Stimulated activated CD4-positive, alpha-beta T cell treated with anti-CD3 and anti-CD28 coated beads, Interleukin-1b, Interleukin-23, amount 100 ng/mL, for 4 hours (primary cell): ENCODE measurements at regions not wholly inside any gene's neighbourhood (a gene's known extent, or its start where the extent isn't known, plus 50 kb on each side); places are given as distances from the start of the nearest gene placed in this dataset.

Experiments used
- DNase-seq, 2 donors: peaks; one replicate each; pipeline ENCODE4 v3.0.0-alpha.2; 2020; ENCODE audit warnings: low read depth in 2 of 2

DNA sequence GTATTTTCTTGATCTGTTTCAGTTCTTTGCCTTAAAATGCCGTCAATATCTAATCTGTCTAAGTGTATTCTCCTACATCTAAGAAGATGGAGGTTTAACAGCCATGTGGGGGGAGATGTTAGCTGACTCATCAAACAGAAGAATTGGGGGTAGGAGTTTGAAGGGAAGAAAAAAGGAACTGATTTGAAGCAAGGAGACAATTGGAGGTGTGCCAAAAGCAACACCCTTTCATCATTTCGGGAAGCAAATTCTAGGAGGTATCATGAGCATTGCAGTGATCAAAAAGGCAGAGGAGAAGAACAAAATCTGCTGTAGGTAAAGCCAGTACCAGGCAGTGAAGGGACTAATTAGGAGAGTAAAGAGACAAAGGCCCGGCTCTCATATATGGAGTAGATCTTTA, 337.3 kb upstream of the TBC1D5 start:
- no peak for DNase-seq

DNA sequence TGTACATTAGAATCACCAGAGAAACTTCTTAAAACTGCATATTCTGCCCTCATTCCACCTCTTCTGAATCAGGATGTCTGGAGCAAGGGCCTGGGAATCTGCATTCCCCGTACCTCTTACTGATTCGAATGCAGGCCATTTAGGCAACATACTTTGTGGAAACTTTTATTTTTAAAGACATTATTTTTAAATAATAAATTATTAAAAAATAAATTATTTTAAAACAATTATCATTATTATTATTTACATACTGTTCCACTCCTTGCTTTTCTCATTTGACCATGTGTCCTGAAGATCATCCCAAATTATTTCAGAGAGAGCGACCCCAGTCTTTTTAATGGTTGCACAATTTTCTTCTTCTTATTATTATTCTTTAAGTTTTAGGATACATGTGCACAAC, 336.6 kb upstream of the TBC1D5 start:
- DNase-seq = no peak

DNA sequence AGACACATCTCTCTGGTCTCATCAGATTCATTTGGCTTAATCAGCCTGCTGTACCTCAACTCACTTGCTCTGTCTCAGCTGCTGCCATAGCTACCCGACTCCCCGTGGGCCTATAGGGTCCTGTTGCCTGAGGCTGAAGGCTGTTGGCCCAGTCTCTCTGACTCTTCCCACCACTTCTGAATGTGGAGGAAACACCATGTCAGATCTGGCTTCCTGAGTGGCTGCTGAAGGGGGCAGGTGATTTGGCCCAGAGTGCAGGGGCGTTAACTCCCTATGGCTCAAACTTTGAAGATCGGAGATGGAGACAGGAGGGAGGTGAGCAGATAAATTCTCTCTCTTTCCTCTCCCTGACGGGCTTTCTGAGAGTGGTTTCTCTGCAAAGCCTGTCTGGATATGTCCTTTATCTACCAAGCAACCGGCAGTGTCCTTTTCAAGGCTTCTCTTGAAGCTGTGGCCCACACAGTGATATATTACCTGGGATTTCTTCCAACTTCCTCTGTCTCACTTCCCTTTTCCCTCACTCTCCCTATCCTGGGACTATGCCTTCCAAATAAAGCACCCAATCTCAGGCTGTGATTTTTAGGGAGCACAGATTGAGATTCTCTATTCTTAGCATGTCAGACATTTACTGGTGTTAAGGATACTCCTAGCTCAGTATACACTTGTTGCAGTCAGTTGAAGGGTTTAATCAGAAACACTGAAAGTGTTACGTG, 334.9 kb upstream of the TBC1D5 start:
- DNase-seq = no peak

DNA sequence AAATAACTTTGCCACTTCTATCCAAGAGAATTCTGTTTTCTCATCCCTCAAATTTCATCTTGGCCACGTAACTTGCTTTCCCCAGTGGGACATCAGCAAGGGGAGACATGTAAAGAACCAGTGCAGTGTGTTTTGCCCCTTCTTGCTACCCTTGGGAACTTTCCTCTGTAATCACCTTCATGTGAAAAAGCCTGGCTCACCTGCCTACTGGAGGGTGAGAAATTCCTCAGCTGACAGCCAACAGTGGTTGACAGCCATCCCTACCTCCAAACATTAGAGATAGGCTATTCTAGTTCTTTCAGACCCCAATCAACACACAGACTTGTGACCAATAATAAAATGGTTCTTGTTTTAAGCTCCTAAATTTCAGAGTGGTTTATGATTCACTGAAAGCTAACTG, 333.9 kb upstream of the TBC1D5 start:
- DNase-seq = no peak

DNA sequence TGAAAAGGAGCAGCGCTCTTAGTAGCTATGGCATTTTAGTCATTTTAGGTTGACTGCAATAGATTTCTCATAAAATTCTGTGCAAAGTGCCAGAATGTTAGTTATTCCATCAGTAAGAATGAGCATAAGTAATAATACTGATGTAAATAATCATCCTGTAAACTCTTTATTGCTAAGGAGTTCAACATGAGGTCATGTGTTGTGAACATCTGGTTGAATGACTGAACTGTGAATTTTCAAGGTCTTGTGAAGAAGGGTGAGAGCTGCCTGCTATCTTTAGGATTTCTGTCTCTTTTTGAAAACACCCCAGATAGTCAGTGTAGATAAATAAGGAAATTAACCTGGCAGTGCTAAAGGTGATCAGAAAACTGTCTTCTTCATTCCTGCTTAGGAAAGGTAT, 333.4 kb upstream of the TBC1D5 start:
- no peak for DNase-seq

DNA sequence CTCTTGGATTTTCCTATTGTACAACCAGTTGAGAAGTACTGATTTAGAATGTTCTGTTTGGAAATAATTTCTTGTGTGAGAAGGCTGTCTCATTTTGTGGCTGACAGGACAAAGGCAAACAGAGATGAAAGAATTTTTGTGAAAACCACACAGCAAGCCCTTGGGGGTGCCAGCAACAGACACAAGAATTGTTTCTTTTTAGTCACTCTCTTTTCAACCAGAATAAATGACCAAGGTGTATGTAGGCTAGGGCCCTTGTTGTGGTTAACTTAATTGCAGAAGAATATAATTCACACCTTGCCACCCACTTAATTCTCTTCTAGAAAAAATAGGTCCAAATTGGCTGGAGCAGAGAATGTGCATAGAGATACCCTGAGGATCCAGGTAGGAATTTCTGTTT, 329.4 kb upstream of the TBC1D5 start:
- no peak for DNase-seq

DNA sequence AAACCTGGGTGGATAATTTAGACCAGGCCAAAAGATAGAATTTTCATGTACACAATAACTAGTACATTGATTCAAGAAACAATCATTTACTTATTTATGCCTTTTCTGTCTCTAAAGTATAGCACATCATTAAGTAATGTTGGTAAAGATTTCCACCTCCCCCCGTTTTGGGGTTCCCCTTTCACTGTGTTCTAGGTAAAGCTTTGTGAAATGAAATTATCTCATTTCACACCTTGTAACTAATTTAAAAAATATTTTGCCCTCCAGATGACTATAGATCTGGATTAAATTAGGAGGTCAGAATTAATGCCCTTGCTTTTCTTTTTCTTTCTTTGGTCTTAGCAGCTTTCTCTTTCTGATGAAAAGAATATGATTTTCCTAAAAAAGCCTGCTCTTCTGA, 328.5 kb upstream of the TBC1D5 start:
- no peak for DNase-seq

DNA sequence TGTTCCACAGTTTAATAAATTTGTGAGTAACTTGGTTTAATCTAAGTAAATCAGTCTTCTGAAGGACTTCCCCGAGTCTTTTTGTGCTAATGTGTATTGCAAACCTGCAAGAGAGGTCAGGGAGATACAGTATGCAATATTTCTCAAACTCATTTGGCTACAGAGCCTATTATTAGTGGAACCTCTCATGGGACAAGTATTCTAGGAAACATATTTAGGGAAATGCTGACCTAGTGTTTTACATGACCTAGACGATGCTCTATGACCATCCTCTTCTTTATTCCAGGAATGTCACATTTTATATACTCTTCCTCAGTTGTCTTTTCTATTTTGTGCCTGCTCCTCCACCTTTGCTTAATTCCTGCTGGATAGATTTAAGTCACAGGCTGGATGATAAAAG, 327.8 kb upstream of the TBC1D5 start:
- DNase-seq = no peak

DNA sequence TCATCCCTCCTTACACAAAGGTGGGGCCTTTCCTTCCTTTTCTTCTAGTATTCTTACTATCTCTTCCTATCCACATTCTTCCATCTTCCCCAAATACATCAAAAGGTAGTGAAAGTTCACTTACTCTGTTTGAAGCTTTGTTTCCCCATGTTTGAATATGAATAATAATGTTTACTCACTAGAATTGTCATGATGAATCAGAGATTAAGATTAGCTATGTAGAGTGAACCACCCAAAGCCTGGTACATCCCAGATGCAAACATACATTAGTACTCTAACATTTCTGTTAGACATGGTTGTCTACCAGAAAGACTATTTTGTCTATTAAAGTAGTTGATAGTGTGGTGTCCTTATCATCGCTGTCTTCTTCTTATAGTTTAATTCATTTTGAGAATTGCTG, 327.1 kb upstream of the TBC1D5 start:
- DNase-seq = no peak

DNA sequence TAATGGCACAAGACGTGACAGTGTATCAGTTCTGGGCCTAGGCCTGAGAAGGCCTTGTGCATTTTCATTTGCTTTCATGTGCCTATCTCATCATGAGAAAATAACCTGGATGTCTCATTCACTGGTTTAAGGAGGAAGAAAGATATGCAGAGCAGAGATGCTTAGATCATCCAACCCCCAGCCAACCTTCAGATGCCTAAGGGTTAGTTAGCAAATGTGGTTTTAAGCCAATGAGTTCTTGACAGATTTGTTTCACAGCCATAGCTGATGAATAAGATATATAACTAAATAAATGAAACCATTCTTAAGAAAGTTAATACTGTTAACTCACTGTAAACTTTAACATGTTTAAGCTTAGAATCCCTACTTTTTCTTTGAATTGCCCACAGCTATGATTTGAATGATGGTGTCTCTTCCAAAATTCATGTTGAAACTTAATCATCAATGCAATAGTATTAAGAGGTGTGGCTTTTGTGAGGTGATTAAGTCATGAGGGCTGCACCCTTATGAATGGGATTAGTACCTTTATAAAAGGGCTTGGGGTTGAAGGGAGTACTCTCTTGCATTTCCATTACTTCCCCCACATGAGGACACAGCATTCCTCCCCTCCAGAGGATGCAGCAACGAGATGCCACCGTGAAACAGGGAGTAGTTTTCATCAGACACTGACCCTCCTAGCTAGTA, 324.6 kb upstream of the TBC1D5 start:
- no peak for DNase-seq

DNA sequence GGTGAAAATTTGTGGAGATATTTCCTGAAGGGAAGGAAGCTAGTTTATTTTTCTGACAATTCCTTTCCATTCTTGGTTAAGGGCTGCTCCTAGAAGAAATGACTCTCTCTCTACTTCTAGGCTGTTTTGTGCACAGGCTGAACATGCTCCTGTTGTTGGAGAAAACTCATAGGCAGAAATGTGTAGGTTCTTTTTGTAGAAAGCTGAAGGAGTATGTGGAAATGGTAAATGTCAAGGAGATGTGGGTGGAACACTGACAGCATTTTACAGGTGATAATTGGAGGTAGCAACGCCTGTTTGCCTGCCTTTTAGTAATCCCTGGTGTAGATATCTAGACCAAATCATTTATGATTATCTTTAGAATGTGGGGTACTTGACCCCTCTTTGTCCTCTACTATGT, 322.2 kb upstream of the TBC1D5 start:
- DNase-seq = no peak

DNA sequence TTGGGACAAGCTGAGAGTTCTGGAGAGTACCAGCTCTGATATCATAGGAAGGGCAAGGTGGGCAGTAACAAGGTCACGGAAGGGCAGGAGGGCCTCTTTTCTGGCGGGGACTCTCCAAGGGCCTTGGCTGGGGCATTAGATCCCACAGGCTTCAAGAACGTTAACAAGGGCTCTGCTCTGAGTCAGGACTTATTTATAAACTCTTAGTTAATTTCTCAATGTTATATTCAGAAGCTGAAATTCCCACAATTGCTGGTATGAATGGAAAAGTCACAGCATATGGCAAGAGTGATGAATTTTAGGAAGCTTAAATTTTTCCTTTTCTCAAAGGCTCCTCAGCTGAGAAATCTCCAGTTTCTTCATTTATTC, 320.2 kb upstream of the TBC1D5 start:
- no peak for DNase-seq

DNA sequence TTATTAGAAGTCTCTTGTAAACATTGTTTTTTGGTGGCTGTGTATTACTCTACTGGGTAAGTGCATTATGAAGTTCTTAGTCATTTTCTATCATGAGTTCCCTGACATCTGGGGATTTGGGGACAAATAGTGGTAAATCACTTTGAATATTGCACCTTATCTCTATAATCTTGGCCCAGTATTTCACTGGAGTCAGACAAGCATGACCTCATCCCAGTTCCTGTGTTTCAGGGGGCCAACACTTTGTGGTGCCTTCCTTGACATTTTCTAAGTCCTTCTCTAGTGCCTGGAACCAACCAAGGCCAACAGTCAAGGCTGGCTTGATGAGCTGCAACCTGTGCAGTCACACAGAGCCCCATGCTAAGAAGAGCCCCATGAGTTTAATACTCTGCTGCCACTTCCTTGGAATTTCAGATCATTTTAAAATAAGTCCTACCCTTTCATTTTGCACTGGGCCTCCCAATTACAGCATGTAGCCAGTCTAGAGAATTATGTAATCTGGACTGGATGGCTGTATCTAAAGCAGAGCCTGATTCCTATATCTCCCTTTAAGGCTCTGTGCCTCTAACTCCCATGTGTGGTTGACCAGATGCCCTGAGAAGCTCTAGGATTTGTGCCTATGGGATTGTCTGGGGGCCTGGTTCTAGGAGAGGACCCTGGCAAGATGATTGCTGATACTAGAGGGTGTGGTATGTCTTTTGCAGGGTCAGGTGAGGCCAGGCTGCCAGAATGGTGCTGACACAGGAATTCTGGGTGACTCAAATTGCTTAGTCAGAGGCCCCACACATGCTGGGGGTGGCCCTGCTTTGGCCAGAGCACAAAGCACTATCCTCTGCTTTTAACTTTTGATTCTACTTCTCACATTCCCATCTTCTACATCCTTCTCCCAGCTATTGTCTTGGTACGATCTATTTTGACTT, 319.6 kb upstream of the TBC1D5 start:
- DNase-seq = no peak

DNA sequence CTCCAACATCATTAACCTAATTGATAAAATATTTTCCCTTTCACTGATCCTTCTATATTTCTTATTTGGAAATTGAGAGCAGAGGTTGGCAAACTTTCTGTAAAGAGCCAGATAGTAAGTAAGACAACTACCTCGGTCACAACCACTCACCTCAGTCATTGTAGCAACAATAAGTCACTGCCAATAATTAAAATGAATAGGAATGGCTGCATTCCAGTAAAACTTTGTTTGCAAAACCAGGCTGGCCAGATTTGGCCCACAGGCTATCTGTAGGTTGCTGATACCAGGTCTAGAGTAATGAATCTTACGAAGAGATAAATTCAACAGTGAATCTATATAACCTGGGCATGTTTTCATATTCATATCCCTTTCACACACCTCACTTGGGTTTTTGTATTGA, 316.2 kb upstream of the TBC1D5 start:
- no peak for DNase-seq

DNA sequence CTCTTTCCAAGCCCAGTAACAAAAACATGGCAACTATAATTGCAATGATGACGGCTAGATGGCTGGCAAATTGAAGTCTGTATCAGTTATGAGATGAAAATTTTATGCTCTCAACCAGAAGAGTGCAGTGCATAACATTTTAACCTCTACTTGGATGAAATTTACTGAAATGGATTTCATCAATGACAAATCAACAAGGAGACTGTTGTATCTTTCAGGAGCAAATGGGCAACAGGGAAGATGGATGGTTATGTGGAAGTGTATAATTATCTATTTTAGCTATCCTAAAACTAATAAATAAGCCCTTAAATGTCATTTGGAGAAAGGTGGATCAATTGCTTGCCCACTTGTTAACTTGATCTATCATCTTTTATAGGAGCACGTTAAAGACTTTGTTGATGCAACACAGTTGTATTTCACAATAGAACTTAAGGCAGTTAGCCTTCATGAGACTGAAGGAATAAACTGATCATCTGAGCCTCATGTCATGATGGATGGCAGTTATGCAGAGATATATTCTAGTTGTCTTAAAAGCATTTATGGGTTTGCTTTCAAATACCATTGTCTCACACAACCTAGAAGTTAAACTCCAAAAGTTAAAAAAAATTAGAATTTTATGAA, 315.1 kb upstream of the TBC1D5 start:
- DNase-seq = no peak

DNA sequence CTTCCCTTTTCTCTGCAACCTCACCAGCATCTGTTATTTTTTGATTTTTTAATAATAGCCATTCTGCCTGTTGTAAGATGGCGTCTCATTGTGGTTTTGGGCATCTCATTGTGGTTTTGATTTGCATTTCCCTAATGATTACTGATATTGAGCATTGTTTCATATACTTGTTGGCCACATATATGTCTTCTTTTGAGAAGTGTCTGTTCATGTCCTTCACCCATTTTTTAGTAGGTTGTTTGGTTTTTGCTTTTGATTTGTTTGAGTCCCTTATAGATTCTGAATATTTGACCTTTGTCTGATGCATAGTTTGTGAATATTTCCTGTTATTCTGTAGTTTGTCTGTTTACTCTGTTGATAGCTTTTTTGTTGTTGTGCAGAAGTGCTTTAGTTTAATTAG, 312.2 kb upstream of the TBC1D5 start:
- no peak for DNase-seq

DNA sequence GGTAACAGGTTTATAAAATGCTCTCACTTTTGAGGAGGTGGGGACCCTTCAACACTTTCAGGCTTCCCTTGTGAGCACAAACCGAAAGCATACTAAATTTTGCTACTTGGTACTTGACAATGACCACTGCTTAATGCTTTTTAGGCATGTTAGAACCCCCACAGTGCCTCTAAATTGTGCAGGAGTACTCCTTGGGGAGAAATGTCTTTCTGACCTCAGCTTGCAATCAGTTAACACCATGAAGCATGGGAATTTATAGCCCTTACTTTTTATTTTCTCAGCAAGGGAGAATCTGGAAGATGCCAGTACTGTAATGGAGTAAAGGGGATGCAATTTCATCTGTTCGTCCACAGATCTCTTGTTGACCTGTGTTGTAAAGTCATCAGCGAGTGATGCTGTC, 308.9 kb upstream of the TBC1D5 start:
- no peak for DNase-seq

DNA sequence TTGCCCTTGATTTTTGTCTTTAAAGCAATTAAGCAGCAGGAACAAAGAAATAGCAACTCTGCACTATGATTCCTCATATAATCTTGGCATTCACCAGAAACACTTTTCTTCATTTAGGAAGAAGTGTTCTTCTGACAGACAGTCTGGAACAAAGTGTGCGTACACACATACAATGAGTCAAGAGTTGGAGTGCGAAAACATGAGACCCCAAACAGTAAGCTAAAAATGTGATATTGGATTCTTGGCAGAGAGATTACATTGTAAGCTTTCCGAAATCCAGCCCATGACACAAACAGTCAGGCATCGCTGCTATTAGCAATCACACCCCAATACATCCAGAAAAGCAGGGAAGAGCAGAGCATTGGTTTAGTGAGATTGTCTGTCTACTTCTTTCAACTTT, 306.7 kb upstream of the TBC1D5 start:
- no peak for DNase-seq

DNA sequence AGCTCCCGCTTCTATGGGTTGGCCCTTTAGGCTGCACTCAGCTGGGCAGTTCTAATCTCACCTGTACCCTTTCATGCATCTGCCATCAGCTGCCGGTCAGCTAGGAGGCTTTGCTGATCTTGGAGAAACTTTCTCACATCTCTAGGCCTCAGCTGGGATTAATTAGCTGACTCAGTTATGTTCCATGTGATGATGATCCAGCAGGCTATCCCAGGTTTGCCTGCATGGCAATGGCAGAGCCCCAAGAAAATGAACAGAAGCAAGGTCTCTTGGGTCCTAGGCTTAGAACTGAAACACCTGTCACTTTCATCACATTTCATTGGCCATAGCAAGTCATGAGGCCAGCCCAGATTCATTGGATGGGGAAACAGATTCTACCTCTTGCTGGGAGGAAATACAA, 304.6 kb upstream of the TBC1D5 start:
- no peak for DNase-seq

DNA sequence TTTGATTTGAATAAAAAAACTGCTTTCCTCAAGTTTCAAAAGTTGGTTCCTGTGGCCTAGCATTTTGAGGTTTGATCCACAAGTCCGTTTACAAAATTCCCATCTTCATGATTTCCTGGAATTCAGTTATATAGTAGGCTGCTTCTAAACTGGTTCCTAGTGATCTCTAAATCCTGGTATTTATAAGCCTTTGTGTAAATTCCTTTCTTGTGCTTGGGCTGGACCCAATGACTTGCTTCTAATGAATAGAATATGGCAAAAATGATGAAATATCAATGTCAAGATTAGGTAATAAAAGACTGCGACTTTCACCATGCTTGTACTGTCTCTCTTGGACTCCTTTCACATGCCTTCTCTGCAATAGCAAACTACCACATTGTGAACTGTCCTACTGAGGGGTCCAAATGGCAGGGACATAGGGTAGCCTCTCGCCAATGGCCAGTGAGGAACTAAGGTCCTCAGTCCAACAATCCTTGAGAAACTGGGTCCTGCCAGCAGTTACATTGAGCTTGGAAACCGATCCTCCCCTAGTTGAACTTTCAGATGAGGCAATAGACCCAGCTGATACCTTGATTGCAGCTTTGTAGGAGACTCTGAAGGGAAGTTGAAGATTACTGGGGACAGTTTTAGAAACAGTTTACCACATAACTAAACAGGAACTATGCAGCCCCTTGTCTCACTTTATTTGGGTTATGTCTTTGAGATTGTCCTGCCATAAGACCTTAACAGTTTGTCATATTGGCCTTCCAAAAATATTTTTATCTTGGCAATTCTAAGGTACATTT, 303.9 kb upstream of the TBC1D5 start:
- no peak for DNase-seq
